Lower leg skin (tissue), 4 donors: ENCODE measurements at regions not wholly inside any gene's neighbourhood (a gene's known extent, or its start where the extent isn't known, plus 50 kb on each side); places are given as distances from the start of the nearest gene placed in this dataset.

Experiments used
- DNase-seq, 2 donors: peaks; one replicate each; pipeline ENCODE4 v3.0.0-alpha.2; 2019; ENCODE audit warnings: low spot score in 2 of 2
- H3K4me3 ChIP-seq: fragments of 200-600 bp; sonication (generic); 2 replicates; pipeline ENCODE4 v1.5.1; 2017; ENCODE audit warnings: mild to moderate bottlenecking, low read depth; ENCODE audit not compliant: poor library complexity, severe bottlenecking
- POLR2A ChIP-seq, 2 donors: fragments of 450-650 bp; IDR thresholded peaks; one replicate each; pipeline ENCODE4 v1.6.1; 2016 to 2017; ENCODE audit warnings: antibody characterized with exemption in 2 of 2, mild to moderate bottlenecking in 1 of 2, moderate library complexity in 1 of 2
- WGBS, 2 donors: methylation state at CpG; one replicate each; pipeline ENCODE4 v1.1.5; 2018; 5-methylcytosine and 5-hydroxymethylcytosine counted together
- intact Hi-C: fragments of 100-400 bp; cut with DNase I; formaldehyde crosslinking; loops from one replicate; pipeline ENCODE4 v1.15.0; 2023; ENCODE audit warnings: low total_unique reads
- TF ChIP-seq, protein P1 (sequence below), 3 donors: fragments of 450-650 bp; IDR thresholded peaks; one replicate each; pipeline ENCODE4 v1.5.1; 2016; ENCODE audit warnings: antibody characterized with exemption in 3 of 3, mild to moderate bottlenecking in 3 of 3, moderate library complexity in 2 of 3

DNA sequence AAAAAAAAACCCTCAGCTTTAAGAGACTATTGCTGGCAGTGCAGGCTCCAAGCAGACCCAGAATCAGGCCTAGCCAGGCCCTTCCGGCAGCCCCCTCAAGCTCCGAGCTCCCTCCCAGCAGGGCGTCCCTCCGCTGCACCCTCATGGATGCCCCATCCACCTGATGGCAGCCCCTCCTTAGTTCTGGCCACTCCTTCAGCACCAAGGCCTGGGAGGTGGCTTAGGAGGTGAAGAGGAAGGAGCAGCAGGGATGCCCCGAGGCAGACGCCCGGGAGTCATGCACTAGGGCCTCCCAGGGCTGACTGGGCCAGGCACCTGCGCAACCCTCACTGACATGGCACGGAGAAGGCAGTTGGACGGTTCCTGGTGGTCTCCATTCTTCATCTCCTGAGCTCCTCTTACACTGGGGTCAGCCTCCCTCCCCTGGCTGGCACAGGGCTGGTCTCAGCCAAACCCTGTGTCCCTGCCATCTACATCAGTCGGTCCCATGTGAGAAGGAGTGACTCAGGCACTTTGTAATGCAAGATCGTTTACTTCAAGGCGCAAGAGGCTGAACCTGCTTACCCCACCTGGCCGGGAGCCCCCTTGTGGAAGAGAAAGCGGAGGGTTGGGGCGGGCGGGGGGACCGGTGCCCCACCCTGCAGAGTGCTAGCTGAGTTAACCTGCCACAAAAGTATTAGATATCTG is 53.5 kb upstream of the ID2 start:
- 62 to 77% methylated on average over 16 of the region's 18 CpGs for WGBS, 2 donors
- TF ChIP-seq, protein P1, sequence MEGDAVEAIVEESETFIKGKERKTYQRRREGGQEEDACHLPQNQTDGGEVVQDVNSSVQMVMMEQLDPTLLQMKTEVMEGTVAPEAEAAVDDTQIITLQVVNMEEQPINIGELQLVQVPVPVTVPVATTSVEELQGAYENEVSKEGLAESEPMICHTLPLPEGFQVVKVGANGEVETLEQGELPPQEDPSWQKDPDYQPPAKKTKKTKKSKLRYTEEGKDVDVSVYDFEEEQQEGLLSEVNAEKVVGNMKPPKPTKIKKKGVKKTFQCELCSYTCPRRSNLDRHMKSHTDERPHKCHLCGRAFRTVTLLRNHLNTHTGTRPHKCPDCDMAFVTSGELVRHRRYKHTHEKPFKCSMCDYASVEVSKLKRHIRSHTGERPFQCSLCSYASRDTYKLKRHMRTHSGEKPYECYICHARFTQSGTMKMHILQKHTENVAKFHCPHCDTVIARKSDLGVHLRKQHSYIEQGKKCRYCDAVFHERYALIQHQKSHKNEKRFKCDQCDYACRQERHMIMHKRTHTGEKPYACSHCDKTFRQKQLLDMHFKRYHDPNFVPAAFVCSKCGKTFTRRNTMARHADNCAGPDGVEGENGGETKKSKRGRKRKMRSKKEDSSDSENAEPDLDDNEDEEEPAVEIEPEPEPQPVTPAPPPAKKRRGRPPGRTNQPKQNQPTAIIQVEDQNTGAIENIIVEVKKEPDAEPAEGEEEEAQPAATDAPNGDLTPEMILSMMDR (IDR thresholded peaks at IDR 0.05) = no peak
- TF ChIP-seq POLR2A (IDR thresholded peaks at IDR 0.05) = no peak
- DNase-seq = no peak
- intact Hi-C loops = no loop called here
- no peak overlapping the region for H3K4me3 ChIP-seq

DNA sequence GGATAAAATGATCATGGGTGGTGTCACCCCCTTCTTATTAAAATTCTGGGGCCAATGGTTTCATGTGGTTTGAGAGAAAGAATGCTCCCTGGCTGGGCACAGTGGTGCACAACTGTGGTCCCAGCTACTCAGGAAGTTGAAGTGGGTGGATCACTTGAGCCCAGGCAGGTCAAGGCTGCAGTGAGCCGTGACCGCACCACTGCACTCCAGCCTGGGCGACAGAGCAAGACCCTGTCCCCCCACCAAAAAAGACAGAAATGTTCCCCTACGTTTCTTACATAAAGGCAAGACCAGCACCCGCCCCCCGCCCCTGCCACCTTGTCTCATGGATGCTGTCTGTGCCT is 53.0 kb upstream of the ID2 start:
- no peak overlapping the region for H3K4me3 ChIP-seq
- intact Hi-C loops = no loop called here
- WGBS, 2 donors = 91 to 92% methylated on average over 5 to 6 of the region's 6 CpGs
- no peak for DNase-seq
- TF ChIP-seq, protein P1 (IDR thresholded peaks at IDR 0.05) = no peak
- TF ChIP-seq POLR2A (IDR thresholded peaks at IDR 0.05) = no peak

DNA sequence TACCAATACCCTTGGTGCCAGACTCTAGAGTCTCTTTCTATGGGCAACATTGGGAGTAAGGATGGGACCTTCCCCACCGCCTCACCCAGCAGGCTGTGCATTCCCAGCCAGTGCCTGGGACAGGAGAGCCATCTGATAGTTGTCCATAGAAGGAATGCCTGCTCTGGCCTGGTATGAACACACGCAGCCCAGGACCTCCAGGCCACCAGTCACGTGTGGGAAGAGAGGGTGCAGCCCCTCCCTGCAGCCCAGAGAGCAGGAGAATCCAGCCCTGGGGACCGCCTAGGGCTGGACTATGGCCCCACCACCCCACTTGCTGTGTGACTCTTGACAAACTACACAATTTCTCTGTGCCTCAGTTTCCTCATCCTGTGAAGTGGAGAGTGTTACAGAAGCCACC is 52.5 kb upstream of the ID2 start:
- no peak for DNase-seq
- H3K4me3 ChIP-seq = no peak overlapping the region
- intact Hi-C loops = no loop called here
- no peak for TF ChIP-seq POLR2A (IDR thresholded peaks at IDR 0.05)
- TF ChIP-seq, protein P1 (IDR thresholded peaks at IDR 0.05) = no peak
- 82 to 88% methylated on average over 4 of the region's 4 CpGs for WGBS, 2 donors

DNA sequence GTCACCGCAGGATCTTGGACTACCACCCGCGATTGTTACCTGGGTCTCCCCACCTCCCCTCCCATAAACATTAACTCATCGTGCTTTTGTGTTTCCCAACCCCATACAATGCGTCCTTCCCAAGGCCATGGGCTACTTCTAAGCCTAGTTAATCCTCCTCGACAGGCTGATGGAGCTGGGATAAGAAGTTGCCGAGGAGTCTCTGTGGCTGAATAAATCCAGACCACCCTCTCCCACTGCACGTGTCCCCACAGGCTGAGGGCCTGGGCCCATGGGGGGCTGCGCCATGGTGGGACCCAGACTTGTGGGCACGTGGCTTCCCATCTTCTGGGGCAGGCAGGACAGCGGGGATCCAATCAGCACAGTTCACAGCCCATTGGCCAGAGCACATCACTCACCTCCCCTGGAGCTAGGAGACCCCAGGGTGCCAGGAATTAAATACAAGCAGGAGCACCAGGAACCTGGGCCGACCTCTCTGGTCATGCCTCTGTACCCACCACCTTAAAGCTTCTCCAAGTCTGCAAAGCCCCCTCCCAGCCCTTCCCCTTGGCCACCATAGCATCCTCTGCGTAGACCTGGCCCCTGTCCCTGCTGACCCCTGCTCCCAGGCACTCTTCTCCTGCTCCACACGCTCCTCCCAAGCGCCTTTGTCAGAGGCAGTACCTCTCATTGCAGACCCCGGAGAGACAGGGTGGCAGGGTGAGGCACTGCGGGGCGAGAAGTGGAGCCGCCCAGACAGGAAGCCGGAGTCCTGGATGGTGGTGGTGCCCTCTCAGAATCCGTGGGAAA is 51.0 kb upstream of the ID2 start:
- H3K4me3 ChIP-seq = no peak overlapping the region
- no peak for DNase-seq
- intact Hi-C loops = no loop called here
- TF ChIP-seq POLR2A (IDR thresholded peaks at IDR 0.05) = no peak
- TF ChIP-seq, protein P1 (IDR thresholded peaks at IDR 0.05) = no peak
- 86 to 89% methylated on average over 21 of the region's 21 CpGs for WGBS, 2 donors

DNA sequence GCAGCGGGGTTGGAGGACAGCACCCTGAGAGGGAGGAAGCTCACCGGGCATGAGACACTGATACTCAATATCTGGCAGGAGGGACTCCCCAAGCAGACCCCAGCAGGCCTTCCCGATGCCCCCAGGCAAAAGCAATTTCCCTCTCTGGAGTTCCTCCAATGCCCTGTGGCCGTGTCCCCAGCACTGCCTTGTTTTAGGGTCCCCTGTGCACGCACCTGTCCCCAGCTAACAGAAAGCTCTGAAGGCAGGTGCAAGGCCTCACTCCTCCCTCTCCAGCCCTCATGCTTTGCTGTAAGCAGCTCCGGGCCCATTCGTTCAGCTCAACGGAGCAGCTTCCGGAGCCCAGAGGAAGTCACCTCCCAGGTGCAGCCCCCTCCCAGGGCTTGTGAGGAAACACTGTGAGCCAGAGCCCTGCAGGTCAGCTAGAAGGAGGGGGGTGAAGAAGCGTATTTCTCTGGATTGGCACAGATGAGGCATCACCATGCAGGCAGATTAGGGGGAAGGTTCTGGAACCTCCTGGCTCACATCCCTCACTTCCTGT is 50.3 kb upstream of the ID2 start:
- TF ChIP-seq, protein P1 (IDR thresholded peaks at IDR 0.05) = no peak
- no peak for TF ChIP-seq POLR2A (IDR thresholded peaks at IDR 0.05)
- no peak overlapping the region for H3K4me3 ChIP-seq
- WGBS, 2 donors = 89% methylated on average over 10 of the region's 10 CpGs
- intact Hi-C loops = no loop called here
- no peak for DNase-seq
